ENCODE measurements at regions not wholly inside any gene's neighbourhood (a gene's known extent, or its start where the extent isn't known, plus 50 kb on each side); places are given as distances from the start of the nearest gene placed in this dataset.

DNA sequence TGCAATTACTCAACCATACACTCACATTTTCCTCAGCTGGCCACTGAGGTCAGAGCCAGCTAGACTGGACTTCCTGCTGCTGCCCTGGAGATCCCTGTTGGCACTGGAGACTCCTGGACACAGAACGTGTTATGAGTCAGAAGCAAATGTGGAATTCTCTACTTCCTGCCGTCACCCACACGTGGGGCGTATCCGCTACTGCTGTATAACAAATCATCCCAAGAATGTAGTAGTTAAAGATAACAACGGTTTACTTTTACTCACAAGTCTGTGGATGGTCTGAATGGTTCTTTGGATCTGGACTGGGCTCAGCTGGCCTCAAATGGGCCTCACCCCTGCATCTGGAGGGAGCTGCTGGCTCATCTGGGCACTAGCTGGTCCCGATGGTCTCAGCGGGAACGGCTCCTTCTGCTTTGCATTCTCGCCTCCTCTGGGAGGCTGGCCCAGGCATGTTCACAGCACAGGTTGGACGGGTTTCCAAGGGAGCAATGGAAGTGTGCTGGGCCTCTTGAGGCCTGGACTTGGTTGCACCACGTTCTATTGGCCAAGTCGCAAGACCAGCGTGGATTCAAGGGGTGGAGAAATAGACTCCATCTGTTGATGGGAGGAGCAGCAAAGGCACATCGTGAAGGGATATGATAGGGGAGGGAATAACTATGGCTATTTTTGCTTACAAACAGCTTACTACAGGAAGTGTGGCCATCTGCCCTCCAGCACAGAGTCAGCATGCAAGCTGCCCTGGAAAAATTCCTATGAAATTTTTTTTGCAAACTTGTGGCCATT, 118.5 kb downstream of the SNX5 start:
- Mint-ChIP-seq H3K4me1 (peaks cover 22 to 38% of the 10 kb centered on the region in 2 donors), H3K4me3 (no peak overlapping the region), H3K9me3 (no peaks in the 10 kb centered on the region), H3K27me3 (ENCODE audit: low read depth in 2 of 2) (no peaks in the 10 kb centered on the region), H3K27ac (no peak overlapping the region), H3K36me3 (no peaks in the 10 kb centered on the region)
- no peaks in the 10 kb centered on the region for H3K9me3 ChIP-seq (ENCODE audit: control insufficient read depth, insufficient read depth, low read length)
- H3K36me3 ChIP-seq (ENCODE audit: control insufficient read depth, insufficient read depth, low read length): no peaks in the 10 kb centered on the region
- no peaks in the 10 kb centered on the region for H3K27me3 ChIP-seq (ENCODE audit: control insufficient read depth, insufficient read depth, low read length)
- peaks cover 46% of the 10 kb centered on the region for H3K4me1 ChIP-seq (ENCODE audit: control insufficient read depth, insufficient read depth, low read length)
- WGBS (ENCODE audit: insufficient coverage): 88% methylated on average over 11 of the region's 15 CpGs
- no peak overlapping the region for H3K4me3 ChIP-seq (ENCODE audit: low read length)
- TF ChIP-seq, protein P1, sequence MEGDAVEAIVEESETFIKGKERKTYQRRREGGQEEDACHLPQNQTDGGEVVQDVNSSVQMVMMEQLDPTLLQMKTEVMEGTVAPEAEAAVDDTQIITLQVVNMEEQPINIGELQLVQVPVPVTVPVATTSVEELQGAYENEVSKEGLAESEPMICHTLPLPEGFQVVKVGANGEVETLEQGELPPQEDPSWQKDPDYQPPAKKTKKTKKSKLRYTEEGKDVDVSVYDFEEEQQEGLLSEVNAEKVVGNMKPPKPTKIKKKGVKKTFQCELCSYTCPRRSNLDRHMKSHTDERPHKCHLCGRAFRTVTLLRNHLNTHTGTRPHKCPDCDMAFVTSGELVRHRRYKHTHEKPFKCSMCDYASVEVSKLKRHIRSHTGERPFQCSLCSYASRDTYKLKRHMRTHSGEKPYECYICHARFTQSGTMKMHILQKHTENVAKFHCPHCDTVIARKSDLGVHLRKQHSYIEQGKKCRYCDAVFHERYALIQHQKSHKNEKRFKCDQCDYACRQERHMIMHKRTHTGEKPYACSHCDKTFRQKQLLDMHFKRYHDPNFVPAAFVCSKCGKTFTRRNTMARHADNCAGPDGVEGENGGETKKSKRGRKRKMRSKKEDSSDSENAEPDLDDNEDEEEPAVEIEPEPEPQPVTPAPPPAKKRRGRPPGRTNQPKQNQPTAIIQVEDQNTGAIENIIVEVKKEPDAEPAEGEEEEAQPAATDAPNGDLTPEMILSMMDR (IDR thresholded peaks at IDR 0.05): no peak
- H3K27ac ChIP-seq (ENCODE audit: low read length): no peak overlapping the region
- no peak for DNase-seq
- intact Hi-C loops (cut with micrococcal nuclease): no loop called here
- ATAC-seq: no peak

DNA sequence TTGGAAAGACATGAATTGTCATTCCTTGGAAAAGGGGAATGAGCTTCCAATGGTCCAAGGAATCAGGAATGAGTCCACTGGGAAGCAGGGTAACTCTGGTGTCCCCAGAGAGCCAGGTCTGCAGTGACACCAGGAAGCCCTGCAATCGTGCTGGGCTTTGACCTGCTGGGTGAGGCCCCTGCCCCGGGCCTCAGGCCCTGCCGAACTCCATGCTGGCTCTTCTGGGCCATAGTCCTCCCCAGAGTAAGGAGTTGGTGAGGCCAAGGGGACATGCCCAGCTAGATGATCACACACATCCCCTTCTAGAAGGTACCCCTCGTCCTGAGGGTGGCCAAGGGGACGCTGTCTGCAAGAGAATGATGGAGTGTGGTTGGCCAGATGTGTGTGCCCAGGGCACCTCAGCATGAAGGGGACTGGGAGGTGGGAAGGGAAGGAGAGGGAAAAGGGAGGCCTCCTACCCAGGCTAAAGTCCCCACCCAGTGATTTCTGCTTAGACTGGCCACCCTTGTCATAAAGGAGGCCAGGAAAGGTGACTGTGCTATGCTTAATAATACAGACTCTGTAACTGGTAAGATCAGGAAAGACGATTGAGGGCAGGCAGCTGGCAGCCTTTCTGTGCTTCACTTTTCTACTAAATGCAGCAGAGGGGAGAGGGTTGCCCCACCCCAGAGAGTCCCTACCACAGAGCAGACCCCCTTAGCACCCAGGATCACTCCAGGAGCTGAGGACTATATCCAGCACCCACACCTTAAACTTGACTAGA, 119.3 kb downstream of the SNX5 start:
- WGBS (ENCODE audit: insufficient coverage): 93% methylated on average over 5 of the region's 6 CpGs
- peaks cover 30 to 45% of the 10 kb centered on the region in 2 donors for H3K4me1 Mint-ChIP-seq
- ATAC-seq (no peak), DNase-seq (no peak)
- Histone ChIP-seq H3K4me3 (ENCODE audit: low read length) (no peak overlapping the region), H3K36me3 (ENCODE audit: control insufficient read depth, insufficient read depth, low read length) (no peaks in the 10 kb centered on the region), H3K27me3 (ENCODE audit: control insufficient read depth, insufficient read depth, low read length) (no peaks in the 10 kb centered on the region), H3K27ac (ENCODE audit: low read length) (no peak overlapping the region), H3K4me1 (ENCODE audit: control insufficient read depth, insufficient read depth, low read length) (peaks cover 50% of the 10 kb centered on the region), H3K9me3 (ENCODE audit: control insufficient read depth, insufficient read depth, low read length) (no peaks in the 10 kb centered on the region)
- intact Hi-C loops (cut with micrococcal nuclease): no loop called here
- TF ChIP-seq, protein P1 (IDR thresholded peaks at IDR 0.05): no peak
- peak overlapping the region in 1 of 2 donors; percentile 70 for H3K27ac Mint-ChIP-seq
- H3K27me3 Mint-ChIP-seq (ENCODE audit: low read depth in 2 of 2): no peaks in the 10 kb centered on the region
- H3K9me3 Mint-ChIP-seq: no peaks in the 10 kb centered on the region
- no peak overlapping the region for H3K4me3 Mint-ChIP-seq
- no peaks in the 10 kb centered on the region for H3K36me3 Mint-ChIP-seq

DNA sequence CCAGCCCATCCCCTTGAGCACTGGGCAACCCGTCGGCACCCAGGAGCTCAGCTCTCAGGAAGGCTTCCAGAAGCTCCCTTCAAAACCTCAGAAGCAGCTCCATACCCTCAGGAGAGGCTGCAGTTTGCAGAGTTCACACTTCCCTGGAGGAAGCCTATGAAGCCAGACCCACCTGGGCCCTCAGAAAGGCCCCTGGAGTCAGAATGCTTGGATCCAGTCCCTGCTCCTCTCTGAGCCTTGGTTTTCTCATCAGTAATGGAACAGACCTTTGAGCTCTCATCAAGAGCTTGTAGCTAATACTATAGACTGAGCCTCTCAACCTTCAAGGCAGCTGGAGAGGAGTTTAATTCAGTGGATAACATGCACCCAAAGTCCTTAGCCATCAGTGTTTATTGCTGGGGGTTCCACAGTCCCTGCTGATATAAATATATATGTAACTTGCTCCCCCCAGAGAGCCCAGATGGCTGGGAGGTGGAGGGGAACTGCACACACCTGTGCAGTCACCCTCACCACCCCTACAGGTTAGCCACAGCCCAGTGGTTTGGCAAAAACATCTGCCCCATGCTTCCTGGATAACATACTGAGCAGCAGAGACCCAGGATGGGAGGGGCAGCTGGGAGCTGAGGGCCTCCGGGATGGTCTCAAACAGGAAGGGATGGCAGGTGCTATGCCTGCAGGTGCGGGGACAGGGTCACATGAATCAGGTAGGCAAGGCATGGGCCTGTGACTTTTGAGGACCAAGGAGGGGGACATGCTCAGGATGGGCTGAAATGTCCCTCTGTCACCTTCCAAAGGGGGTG, 120.1 kb downstream of the SNX5 start:
- Histone ChIP-seq H3K36me3 (ENCODE audit: control insufficient read depth, insufficient read depth, low read length) (no peaks in the 10 kb centered on the region), H3K27ac (ENCODE audit: low read length) (no peak overlapping the region), H3K9me3 (ENCODE audit: control insufficient read depth, insufficient read depth, low read length) (no peaks in the 10 kb centered on the region), H3K4me3 (ENCODE audit: low read length) (no peak overlapping the region), H3K27me3 (ENCODE audit: control insufficient read depth, insufficient read depth, low read length) (no peaks in the 10 kb centered on the region), H3K4me1 (ENCODE audit: control insufficient read depth, insufficient read depth, low read length) (peaks cover 58% of the 10 kb centered on the region)
- TF ChIP-seq, protein P1 (IDR thresholded peaks at IDR 0.05): no peak
- ATAC-seq: no peak
- no peak overlapping the region for H3K4me3 Mint-ChIP-seq
- H3K27me3 Mint-ChIP-seq (ENCODE audit: low read depth in 2 of 2): no peaks in the 10 kb centered on the region
- H3K9me3 Mint-ChIP-seq: no peaks in the 10 kb centered on the region
- peak overlapping the region in 1 of 2 donors; percentile 42 for H3K27ac Mint-ChIP-seq
- no peaks in the 10 kb centered on the region for H3K36me3 Mint-ChIP-seq
- DNase-seq: no peak
- 37% methylated on average over 4 of the region's 4 CpGs for WGBS (ENCODE audit: insufficient coverage)
- peaks cover 39 to 54% of the 10 kb centered on the region in 2 donors for H3K4me1 Mint-ChIP-seq
- intact Hi-C loops (cut with micrococcal nuclease): no loop called here
